Fibroblast of skin of back (primary cell): ENCODE measurements at regions not wholly inside any gene's neighbourhood (a gene's known extent, or its start where the extent isn't known, plus 50 kb on each side); places are given as distances from the start of the nearest gene placed in this dataset.

Experiments
- DNase-seq: peaks from one replicate; pipeline ENCODE4 v3.0.0-alpha.2; 2013

GRCh38 chr22:48675141-48675829, 1152.4 kb downstream of the BRD1 start:
- DNase-seq = no peak

DNA sequence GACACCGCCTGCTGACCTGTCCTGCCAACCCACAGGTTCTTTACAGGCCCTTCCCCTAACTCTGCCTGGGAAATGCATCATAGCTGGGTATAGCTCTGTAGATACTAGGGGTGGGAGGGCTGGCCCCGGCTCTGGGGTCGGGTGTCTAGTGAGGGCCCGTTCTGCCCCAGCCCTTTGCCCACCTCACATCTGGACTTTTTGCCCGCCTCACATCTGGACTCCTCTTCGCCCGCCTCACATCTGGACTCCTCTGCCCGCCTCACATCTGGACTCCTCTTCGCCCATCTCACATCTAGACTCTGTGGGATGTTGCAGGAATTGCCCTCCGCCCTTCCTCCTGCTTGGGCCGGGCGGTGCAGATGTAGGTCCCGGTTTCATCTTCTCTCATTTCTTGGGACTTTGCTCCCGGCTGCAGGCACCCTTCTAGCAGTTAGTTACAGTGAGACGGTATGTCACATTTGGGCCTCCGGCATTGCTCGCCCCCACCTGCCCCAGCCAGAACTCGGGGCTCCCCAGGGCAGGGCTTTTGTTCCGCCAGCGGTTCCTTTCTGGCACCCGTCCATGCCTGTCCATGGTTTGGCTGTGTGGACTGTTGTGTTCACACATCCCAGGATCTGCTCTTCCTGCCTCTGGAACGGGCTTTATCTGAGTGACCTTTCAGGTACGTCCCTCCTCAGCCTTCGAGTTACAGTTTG, 1153.7 kb downstream of the BRD1 start:
- no peak for DNase-seq

- DNase-seq = no peak
Observed at GRCh38 chr22:48672387-48672786, 1155.3 kb downstream of the BRD1 start.

DNA sequence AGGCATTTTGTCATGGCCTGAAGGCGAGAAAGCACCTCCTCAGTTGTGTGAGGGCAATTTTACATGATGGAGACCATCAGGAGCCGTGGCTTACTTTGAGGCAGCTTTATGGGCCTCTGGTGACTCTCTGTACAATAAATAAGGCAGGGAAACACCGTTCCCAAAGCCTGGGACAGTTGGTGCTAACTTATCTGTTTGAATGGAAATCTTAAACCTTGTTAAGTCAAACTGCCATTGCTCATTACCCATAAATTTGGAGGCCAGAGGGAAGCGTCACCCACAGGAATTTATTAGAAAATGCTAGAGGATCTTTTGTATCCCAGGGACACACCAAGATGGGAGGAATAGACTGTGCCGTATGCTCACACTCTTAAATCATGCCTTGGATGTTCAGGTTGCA, 1156.9 kb downstream of the BRD1 start:
- no peak for DNase-seq

- DNase-seq = no peak
Observed at GRCh38 chr22:48669986-48670716, 1157.5 kb downstream of the BRD1 start.

- no peak for DNase-seq
Observed at GRCh38 chr22:48669226-48669625, 1158.4 kb downstream of the BRD1 start.

- no peak for DNase-seq
Observed at GRCh38 chr22:48667289-48667688, 1160.4 kb downstream of the BRD1 start.

- peak; percentile 73 for DNase-seq
Observed at GRCh38 chr22:48666620-48667019, 1161.1 kb downstream of the BRD1 start.

GRCh38 chr22:48665311-48665995, 1162.2 kb downstream of the BRD1 start:
- DNase-seq = peak; percentile 95

- DNase-seq = no peak
Observed at GRCh38 chr22:48664586-48664985, 1163.1 kb downstream of the BRD1 start.

DNA sequence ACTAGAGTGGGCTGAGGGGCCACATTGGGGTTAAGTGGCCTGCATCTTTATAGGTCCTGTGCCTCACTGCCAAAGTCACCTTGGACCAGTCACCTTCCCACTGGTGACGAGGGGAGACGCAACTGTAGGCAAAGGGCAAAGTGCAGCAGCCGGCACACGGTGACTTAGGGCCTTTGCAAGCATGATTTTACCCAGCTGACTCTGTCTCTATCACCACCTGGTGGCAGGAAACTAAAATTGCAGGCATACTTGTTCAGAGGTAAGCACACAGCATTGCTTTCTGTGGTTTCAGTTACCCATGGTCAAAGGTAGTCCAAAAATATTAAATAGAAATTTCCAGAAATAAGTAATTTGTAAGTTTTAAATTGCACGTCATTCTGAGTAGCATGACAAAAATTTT, 1164.4 kb downstream of the BRD1 start:
- DNase-seq = no peak

GRCh38 chr22:48662476-48663135, 1165.1 kb downstream of the BRD1 start:
- DNase-seq = no peak

DNA sequence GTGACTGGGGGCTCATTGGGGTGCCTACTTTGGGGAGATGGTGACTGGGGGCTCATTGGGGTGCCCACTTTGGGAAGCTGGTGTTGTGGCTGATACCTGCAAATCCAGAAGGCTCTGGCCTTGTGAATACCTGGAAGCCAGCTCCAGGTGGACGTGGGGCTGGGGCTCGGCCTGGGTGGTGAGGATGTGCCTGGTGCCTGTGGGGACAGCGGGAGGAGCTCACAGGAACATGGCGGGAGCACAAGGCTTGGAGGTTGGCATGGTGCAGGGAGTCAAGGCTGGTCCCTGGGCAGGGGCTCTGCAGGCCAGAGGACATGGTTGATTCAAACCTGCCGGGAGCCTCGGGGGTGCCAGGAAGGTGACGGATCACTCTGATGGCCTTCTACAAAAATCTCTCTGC, 1165.7 kb downstream of the BRD1 start:
- DNase-seq = no peak

DNA sequence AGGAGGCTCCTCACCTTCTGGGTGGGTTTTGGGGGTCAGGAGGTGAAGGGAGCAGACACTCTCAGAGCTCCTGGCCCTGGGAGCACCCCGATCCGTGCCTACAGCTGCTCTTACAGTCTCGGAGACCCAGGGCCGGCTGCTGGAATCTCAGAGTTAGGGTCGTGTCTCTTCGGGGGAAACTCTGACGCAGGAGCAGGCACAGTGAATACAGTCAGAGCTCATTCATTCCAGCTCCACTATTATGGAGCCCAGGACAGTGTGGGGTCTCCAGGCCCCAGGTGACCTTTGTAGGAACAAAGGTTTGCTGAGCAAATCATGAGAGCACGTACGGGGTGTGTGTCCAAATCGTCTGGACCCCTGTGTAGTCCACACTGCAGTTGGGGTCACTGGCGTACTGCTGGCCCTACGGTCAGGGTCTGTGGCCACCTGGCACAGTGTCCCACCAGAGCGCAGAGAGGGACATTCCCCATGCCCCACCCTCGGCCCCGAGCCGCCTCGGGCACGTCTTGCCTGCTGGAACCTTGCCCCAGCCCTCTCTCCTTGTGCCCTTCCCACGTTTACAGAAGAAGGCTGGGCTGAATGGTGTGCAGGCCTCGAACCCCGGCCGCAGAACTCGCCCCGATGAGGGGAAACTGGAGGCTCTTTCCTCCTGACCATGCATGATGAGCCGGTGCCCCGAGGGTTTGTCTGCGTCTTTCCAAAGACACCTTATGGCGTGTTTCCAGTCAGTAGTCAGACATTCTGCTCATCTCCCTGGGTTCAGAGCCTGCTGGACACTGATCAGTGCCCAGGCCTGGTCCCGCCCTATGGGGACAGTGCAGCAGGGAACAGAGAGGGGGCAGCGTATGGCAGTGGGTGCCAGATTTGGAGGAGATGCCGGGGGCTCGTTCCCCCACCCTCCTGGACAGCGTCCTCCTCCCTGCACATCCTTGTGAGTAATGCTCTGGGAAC, 1166.6 kb downstream of the BRD1 start:
- peak; percentile 48 for DNase-seq

GRCh38 chr22:48660104-48660789, 1167.4 kb downstream of the BRD1 start:
- DNase-seq = no peak

- no peak for DNase-seq
Observed at GRCh38 chr22:48659404-48659996, 1168.2 kb downstream of the BRD1 start.

DNA sequence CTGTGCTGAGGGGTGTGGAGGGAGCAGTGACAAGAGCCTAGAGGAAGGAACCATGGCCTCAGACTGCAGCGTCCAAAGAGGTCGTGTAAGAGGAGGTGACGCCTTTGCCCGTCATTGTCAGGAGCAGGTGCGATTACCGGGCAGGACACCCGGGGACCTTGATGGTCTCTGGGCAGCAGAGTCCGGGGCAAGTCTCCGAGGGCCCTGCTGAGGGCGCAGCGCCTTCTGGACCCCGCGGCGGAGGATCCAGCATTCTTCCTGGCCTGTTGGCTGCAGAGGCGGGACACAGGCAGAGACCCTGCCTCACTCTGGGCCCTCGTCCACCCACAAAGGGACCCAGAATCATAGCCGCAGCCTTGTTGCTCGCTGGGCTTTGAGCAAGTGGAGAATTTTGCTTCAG, 1168.8 kb downstream of the BRD1 start:
- no peak for DNase-seq

- DNase-seq = no peak
Observed at GRCh38 chr22:48658246-48658645, 1169.4 kb downstream of the BRD1 start.

GRCh38 chr22:48654492-48654891, 1173.2 kb downstream of the BRD1 start:
- peak; percentile 93 for DNase-seq

DNA sequence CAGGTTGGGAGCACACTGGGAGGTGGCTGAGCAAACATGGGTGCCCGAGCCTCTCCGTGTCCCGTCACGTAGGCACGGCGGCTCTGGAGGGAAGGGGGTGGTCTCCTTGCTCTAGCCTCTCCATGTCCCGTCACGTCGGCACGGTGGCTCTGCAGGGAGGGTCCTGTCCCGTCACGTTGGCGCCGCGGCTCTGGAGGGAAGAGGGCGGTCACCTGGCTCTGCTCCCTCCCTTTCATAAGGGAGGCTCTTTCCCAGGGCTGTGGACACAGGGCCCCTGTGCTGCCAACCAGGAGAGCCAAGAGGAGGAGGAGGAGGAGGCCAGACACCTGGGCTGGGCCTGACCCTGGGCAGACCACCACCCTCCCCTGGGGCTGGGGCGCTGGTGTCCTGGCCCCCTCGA, 1173.7 kb downstream of the BRD1 start:
- no peak for DNase-seq
